ENCODE measurements at regions not wholly inside any gene's neighbourhood (a gene's known extent, or its start where the extent isn't known, plus 50 kb on each side); places are given as distances from the start of the nearest gene placed in this dataset.

DNA sequence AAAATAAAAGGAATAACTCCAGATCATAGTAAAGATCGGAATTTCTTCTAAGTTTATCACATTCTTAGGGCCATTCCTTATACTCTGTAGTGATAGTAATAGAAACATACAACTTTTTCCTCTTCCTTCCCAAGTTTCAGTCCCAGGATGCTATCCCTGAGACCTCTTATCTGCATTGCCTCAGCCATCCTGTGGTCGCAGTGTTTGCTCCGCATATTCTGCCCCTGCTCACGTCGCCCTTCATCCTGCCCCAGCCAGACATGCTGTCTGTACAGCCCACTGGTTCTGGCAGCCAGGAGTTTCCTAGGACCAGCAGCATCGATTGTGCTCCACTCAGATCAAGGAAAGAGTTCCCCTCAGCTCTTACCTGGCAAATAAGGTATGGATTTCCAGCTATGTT lies 132.7 kb upstream of the ERCC6L2 start:
- no peaks in the 10 kb centered on the region for H3K36me3 Mint-ChIP-seq (ENCODE audit: insufficient read depth in 1 of 3, low read depth in 3 of 3)

More for the DNA sequence above, 132.7 kb upstream of the ERCC6L2 start:
- no peak overlapping the region for H3K4me3 Mint-ChIP-seq
- H3K4me1 ChIP-seq (ENCODE audit: insufficient read depth, low read length), result 0 out of 2 replicates have a peak, but pooled peaks cover 2% of the 10 kb centered on the region
- H3K79me2 ChIP-seq (ENCODE audit: insufficient read depth, low read length), result no peaks in the 10 kb centered on the region
- no peak overlapping the region for H3K27ac Mint-ChIP-seq
- no peak for DNase-seq
- H3K9me3 Mint-ChIP-seq, result no peaks in the 10 kb centered on the region
- H2BK120ac ChIP-seq (ENCODE audit: low read depth, low read length, poor library complexity, severe bottlenecking), result no peak overlapping the region
- H3K4me2 ChIP-seq (ENCODE audit: insufficient read depth, insufficient read length, low read length), result no peak overlapping the region
- no peaks in the 10 kb centered on the region for H3K23me2 ChIP-seq (ENCODE audit: insufficient read length, low read depth, low read length, poor library complexity, severe bottlenecking)
- H3K79me1 ChIP-seq (ENCODE audit: insufficient read depth, low read depth, low read length, poor library complexity, severe bottlenecking), result no peaks in the 10 kb centered on the region
- H3K9me3 ChIP-seq (ENCODE audit: control insufficient read depth, low read depth, low read length), result no peaks in the 10 kb centered on the region
- peaks cover 3 to 4% of the 10 kb centered on the region in 2 experiments; a peak in 3 of 4 replicates for H3K4me1 Mint-ChIP-seq
- H2AFZ ChIP-seq (ENCODE audit: low read length), result no peak overlapping the region
- no peak overlapping the region for H3T11ph ChIP-seq (ENCODE audit: low read length)
- no peak overlapping the region for H2BK15ac ChIP-seq (ENCODE audit: low read depth, low read length)
- no peak for TF ChIP-seq CTCF (conservative IDR thresholded peaks at IDR 0.05)
- H2BK20ac ChIP-seq (ENCODE audit: low read depth, low read length, poor library complexity, severe bottlenecking), result no peak overlapping the region
- H2BK12ac ChIP-seq (ENCODE audit: insufficient read length, low read depth, low read length), result no peak overlapping the region
- no peak overlapping the region for H3K4ac ChIP-seq (ENCODE audit: low read depth, low read length)
- no peak overlapping the region for H3K23ac ChIP-seq (ENCODE audit: insufficient read length, low read depth, low read length)
- H3K27me3 Mint-ChIP-seq (ENCODE audit: low read depth), result peaks cover 5% of the 10 kb centered on the region
- H4K5ac ChIP-seq (ENCODE audit: insufficient read length, low read depth, low read length), result no peak overlapping the region
- H3K18ac ChIP-seq (ENCODE audit: insufficient read length, low read depth, low read length), result no peak overlapping the region
- WGBS (ENCODE audit: extremely low coverage, insufficient read length, low lambda C conversion rate), result no CpG with 5 or more reads among the region's 6 CpGs
- H3K14ac ChIP-seq (ENCODE audit: insufficient read depth, low read length), result no peak overlapping the region; the same call in 1 of the 2 replicates
- H2AK5ac ChIP-seq (ENCODE audit: insufficient read length, low read length), result no peak overlapping the region
- H4K8ac ChIP-seq (replicated peaks; ENCODE audit: insufficient read length, low read depth, low read length), result no peak overlapping the region
- no peaks in the 10 kb centered on the region for H3K27me3 ChIP-seq (ENCODE audit: insufficient read depth, low read length)
- no peaks in the 10 kb centered on the region for H4K20me1 ChIP-seq (ENCODE audit: control insufficient read depth, insufficient read depth, insufficient read length)
- no peak overlapping the region for H3K56ac ChIP-seq (ENCODE audit: insufficient read length, low read depth, low read length)
- H3K9ac ChIP-seq (ENCODE audit: extremely low read depth, insufficient read length, low read length), result no peak overlapping the region
- no peak overlapping the region for H3K27ac ChIP-seq (ENCODE audit: insufficient read length, low read depth, low read length)
- H2BK5ac ChIP-seq (ENCODE audit: insufficient read length, low read length), result no peak overlapping the region
- no peak overlapping the region for H4K91ac ChIP-seq (ENCODE audit: insufficient read length, low read depth, low read length)

All from H9 (cell line).